ENCODE measurements at regions not wholly inside any gene's neighbourhood (a gene's known extent, or its start where the extent isn't known, plus 50 kb on each side); places are given as distances from the start of the nearest gene placed in this dataset.

DNA sequence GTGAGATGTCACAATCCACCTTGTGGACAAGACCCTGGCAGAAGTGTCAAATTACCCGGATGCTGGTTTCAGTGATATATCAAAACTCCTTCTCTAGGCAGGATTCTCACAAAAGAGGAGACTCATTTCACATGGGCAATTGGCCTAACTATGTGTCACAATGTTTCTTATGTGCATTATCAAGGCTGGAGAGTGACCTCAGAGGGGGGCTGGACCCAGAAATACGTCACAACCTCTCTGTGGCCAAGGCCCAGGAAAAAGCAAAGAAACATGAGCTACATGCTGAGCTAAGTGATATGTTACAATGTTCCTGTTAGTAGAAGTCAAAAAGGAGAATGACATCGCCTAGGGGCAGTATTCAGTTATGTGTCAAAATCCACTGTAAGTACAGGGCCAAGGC, 1031.2 kb upstream of the AMELY start:
- TF ChIP-seq, protein P1, sequence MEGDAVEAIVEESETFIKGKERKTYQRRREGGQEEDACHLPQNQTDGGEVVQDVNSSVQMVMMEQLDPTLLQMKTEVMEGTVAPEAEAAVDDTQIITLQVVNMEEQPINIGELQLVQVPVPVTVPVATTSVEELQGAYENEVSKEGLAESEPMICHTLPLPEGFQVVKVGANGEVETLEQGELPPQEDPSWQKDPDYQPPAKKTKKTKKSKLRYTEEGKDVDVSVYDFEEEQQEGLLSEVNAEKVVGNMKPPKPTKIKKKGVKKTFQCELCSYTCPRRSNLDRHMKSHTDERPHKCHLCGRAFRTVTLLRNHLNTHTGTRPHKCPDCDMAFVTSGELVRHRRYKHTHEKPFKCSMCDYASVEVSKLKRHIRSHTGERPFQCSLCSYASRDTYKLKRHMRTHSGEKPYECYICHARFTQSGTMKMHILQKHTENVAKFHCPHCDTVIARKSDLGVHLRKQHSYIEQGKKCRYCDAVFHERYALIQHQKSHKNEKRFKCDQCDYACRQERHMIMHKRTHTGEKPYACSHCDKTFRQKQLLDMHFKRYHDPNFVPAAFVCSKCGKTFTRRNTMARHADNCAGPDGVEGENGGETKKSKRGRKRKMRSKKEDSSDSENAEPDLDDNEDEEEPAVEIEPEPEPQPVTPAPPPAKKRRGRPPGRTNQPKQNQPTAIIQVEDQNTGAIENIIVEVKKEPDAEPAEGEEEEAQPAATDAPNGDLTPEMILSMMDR (IDR thresholded peaks at IDR 0.05; ENCODE audit: low read length), result no peak
- TF ChIP-seq EZH2 (IDR thresholded peaks at IDR 0.05; ENCODE audit: borderline replicate concordance, low read length), result no peak
